Tongue (tissue), 1 donor: ENCODE measurements at regions not wholly inside any gene's neighbourhood (a gene's known extent, or its start where the extent isn't known, plus 50 kb on each side); places are given as distances from the start of the nearest gene placed in this dataset.
A peak's percentile ranks its signal among the peaks of the same experiment; 100 is the strongest.
"Not testable (repeated sequence)": the region's sequence is repeated elsewhere in the genome, so short reads cannot be mapped to it uniquely, and the experiment has no call there.

Source experiments
- DNase-seq: peaks from one replicate; pipeline ENCODE4 v3.0.0-alpha.2; 2015

DNA sequence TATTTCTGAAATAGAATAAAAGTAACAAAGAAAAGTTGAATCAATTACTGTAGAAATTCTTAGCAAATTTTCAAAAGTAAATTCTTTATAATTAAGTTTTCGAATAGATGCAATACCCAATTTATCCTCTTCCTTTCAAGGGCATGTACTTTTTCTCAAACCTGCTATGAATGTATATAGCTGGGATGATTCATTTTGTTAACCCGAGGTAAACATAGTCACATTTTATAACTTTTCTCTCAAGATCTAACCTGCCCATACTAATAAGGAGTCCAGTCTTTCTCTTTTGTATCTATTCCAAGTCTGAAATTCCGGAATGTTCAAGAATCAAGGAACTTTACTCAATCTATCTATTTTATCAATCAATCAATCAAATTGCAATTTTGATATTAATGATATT is 1072.9 kb downstream of the REEP3 start:
- no peak for DNase-seq

GRCh38 chr10:64598600-64598999 is 1077.4 kb downstream of the REEP3 start:
- no peak for DNase-seq

DNA sequence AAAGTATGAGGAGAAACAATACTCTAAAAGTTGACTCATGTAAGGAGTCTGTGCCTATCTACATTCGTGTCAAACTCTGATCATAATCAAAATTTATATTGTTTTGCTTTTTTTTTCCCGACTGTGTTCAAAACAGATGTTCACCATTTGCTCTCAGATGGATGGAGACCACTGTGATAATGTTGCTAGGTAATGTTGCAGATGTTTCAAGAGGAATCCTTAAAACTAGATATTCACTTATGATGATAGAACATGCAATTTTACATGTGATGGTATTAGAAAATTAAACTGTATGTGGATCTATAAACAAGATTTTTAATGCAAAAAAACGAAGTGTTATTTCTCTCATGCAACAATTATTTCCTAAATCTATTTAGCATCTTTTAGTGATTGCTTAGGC is 1080.1 kb downstream of the REEP3 start:
- DNase-seq, result no peak

DNA sequence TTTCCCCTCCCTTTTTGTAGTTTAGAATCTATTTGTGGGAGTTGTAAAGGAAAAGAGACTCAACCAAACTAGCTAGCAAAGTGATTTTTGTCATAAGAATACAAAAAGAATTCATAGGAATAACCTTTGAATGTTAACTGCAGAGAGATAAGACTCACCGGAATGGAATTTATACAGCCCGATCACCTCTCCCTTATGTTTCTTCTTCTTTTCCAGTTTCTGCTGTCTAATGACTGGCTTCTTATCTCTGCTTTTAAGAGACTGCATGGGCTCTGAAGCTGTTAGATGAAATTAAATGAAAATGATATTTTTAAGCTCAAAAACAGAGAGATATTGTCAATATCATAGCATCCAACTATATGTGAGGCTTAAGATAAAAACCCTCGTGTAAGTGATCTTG is 1095.9 kb downstream of the REEP3 start:
- DNase-seq, result no peak

- no peak for DNase-seq
Measured at GRCh38 chr10:64619102-64619501, 1097.9 kb downstream of the REEP3 start.

DNA sequence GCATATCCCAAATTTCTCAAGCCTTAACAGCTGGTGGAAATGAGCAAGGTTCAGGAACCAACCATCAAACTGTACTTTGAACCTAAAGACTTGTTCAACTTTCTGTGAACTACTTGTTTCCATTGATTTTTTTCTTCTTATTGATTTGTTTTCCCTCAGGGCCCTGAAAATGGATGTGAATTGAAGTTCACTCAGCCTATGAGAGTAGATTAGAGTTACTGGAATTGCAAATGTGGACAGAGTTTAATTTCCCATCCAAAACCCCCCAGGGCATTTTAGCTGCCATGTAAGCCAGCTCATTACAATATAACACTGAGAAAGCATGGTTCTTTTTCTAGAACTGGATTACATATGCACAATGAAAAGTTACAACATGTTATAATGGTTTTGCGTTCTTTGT is 1105.7 kb downstream of the REEP3 start:
- no peak for DNase-seq

DNA sequence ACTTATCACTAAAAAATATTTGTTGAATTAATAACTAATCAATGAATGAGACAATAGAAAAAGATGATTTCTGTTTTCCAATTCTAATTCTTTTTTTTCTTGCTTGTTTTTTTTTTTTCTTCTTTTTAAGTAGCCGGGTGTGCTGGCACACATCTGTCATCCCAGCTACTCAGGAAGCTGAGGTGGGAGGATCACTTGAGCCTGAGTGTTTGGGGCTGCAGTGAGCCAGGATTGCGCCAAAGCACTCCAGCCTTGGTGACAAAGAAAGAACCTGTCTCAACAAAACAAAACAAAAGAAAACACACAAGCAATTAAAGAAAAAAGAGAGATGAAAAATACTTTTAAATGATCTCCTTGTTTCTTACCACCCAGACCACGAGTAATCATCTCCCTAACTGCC is 1109.3 kb downstream of the REEP3 start:
- DNase-seq, result peak; percentile 4

- no peak for DNase-seq
Measured at GRCh38 chr10:64635906-64636305, 1114.7 kb downstream of the REEP3 start.

- peak; percentile 1 for DNase-seq
Measured at GRCh38 chr10:64636461-64636860, 1115.3 kb downstream of the REEP3 start.

DNA sequence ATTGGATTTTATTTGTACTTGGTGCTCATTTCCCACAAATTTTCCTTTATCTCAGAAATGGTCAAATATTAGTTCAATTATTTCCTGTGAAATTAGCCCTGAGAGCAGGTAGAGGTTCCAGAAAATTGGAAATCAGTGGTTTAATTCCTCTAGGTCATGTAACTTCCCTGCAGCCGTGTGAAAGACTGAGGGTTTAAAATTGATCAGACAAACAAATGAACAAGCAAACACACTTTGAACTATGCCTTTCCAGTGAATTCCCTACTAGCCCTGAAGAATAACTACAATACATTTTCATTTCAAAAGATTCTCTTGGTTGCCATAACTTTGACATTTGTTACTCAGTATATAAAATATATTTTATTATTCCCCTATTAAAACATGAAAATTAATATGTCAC is 1116.7 kb downstream of the REEP3 start:
- no peak for DNase-seq

GRCh38 chr10:64648915-64649314 is 1127.7 kb downstream of the REEP3 start:
- DNase-seq, result peak; percentile 4

DNA sequence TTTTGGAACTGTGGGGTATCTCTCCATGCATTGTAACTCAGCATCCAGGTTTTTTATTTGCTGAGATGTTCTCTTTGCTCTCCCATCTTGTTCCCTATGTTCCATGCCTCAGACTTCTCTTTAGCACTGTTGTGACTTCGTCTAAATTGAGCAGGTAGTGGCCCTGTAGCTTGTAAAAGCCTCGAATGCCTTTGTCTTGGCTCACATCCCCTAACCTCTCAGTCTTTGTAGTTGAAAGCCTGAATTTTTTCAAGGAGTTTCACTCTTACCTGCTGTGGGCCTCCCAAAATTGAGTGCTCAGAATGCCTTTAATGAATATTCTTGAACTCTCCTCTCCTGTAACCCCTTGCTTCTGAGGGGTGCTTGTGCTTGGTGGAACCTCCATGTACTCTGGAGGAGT is 1137.3 kb downstream of the REEP3 start:
- no peak for DNase-seq

DNA sequence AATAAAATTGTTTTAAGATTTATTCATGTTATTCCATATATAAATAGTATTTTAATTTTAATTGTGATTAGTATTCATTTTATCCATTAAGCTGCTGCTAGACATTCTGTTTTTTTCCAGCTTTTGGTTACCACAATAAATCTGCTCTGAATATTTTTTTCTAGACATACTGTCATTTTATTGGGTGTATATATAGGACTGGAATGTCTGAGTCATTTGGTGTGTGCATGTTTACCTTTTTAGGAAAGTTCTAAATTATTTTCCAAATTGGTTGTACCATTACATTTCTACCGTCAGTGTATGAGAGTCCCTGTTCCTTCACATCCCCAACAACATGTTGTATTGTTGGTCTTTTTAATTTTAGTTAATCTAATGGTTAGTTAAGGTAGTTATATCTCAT is 1138.1 kb downstream of the REEP3 start:
- no peak for DNase-seq

- DNase-seq, result no peak
Measured at GRCh38 chr10:64682043-64682442, 1160.8 kb downstream of the REEP3 start.

GRCh38 chr10:64690194-64690593 is 1169.0 kb downstream of the REEP3 start:
- peak; percentile 76 for DNase-seq

GRCh38 chr10:64699244-64699643 is 1178.0 kb downstream of the REEP3 start:
- DNase-seq, result no peak

GRCh38 chr10:64702086-64702485 is 1180.9 kb downstream of the REEP3 start:
- not testable (repeated sequence) for DNase-seq

DNA sequence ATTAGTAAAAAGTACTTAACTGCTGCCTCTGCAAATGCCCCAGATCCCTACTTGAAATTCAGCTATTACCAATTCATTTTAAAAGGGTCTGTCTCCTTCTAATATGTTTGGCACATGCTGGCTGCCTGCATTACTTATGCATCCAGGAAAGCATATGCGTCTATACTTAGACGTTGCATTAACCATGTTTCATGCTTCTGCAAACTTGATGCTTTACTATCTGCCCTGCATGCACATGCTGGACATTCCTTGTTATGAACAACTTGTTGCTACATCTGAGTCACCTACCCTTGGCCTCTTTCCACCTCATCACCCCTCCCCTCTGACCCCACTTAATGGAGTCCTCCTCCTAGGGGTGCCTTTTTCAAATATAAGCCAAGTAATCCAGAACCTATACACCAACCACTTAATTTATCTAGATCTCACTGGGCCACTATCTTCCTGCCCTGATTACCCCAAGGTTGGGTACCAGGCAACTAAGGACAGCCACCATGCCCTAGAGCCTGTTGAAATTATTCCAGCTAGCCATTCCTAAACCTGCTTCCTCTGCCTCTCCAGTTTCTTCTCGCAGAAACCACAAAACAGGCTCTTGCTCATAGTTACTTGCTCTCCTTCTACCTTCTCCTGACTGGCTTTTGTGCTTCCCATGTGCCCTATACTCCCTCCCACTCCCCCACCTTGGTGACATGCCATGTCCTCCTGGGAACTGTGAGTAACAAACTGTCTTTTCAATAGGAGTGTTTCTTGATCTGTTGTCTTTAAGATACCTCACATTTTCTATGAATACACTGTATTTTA is 1187.9 kb downstream of the REEP3 start:
- DNase-seq, result no peak

DNA sequence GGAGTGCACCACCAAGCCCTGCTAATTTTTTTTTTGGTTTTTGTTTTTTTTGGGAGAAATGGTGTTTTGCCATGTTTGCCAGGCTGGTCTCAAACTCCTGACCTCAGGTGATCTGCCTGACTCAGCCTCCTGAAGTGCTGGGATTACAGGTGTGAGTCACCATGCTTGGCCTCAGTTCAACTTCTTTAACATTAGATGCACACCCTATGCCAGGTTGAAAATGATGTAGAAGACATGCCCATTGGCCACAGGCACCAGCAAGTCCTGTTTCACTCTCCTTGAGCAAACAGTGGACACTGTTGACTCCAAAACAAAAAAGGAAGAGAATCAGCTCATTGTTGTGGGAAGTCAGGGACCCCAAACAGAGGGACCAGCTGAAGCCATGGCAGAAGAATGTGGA is 1205.3 kb downstream of the REEP3 start:
- no peak for DNase-seq

GRCh38 chr10:64731016-64731415 is 1209.8 kb downstream of the REEP3 start:
- no peak for DNase-seq

- DNase-seq, result no peak
Measured at GRCh38 chr10:64732372-64732957, 1211.3 kb downstream of the REEP3 start.

GRCh38 chr10:64733980-64734379 is 1212.8 kb downstream of the REEP3 start:
- peak; percentile 44 for DNase-seq

DNA sequence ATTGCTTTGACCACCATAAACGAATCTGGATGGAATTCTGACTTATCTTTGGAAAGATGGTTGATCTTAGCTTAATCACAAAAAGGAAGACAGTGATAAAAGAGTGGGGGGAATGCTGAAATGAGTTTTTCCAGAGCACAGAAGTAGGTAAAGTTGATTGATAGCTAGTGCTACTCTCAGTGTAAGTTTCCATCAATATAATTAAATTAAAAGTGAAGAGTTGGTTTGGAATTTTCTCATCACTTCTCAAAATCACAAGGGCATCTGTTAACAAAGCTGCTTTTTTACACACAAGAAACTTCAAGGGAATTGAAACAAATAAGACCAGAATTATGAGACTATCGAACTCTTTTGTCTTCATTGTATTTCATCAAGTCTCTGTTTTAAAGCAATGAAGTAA is 1217.3 kb downstream of the REEP3 start:
- no peak for DNase-seq

DNA sequence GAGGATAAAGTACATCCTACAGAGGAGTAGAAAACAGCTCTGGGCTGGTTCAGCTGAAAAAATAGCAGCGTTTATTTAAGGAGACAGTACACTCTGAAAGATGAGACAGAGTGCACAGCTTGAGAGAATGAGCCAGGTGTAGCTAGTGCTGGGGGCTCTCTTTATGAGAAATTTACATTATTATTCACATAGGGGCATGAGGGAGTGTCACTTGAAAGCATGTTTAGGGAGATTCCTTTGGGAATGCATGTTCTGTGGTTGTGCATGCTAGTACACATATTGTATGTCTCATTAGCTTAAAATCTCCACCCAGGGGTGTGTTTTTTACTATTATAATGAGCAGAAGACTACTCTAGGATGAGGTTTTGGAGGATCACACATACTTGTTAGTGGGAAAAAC is 1224.4 kb downstream of the REEP3 start:
- no peak for DNase-seq
